Smooth muscle cell (in vitro differentiated cells): ENCODE measurements at regions not wholly inside any gene's neighbourhood (a gene's known extent, or its start where the extent isn't known, plus 50 kb on each side); places are given as distances from the start of the nearest gene placed in this dataset.

ENCODE experiments used
- DNase-seq: peaks from one replicate; lab custom pipeline; 2025; ENCODE audit not compliant: unreplicated experiment; lab: John Stamatoyannopoulos, UW
- H2AFZ ChIP-seq: fragments of 200-600 bp; sonication (generic); 2 replicates; pipeline ENCODE4 v1.6.0; 2016; ENCODE audit warnings: antibody characterized with exemption, low read depth, mild to moderate bottlenecking
- H3F3A ChIP-seq: fragments of 200-600 bp; sonication (generic); 2 replicates; pipeline ENCODE4 v1.6.0; 2017; ENCODE audit warnings: antibody characterized with exemption, low read depth
- H3K27ac ChIP-seq: fragments of 200-600 bp; sonication (generic); 2 replicates; pipeline ENCODE4 v1.5.1; 2016; ENCODE audit warnings: low read depth, mild to moderate bottlenecking
- H3K27me3 ChIP-seq: fragments of 200-600 bp; sonication (generic); 2 replicates; pipeline ENCODE4 v1.6.1; 2016; ENCODE audit warnings: low read depth, mild to moderate bottlenecking
- H3K36me3 ChIP-seq: fragments of 200-600 bp; sonication (generic); 2 replicates; pipeline ENCODE4 v1.5.1; 2016; ENCODE audit warnings: low read depth
- H3K4me1 ChIP-seq: fragments of 200-600 bp; sonication (generic); 2 replicates; pipeline ENCODE4 v1.5.1; 2016; ENCODE audit warnings: low read depth
- H3K4me2 ChIP-seq: fragments of 200-600 bp; sonication (generic); 2 replicates; pipeline ENCODE4 v1.6.0; 2016; ENCODE audit warnings: mild to moderate bottlenecking
- H3K4me3 ChIP-seq: fragments of 200-600 bp; sonication (generic); 2 replicates; pipeline ENCODE4 v1.5.1; 2016; ENCODE audit warnings: mild to moderate bottlenecking
- H3K79me2 ChIP-seq: fragments of 200-600 bp; sonication (generic); 2 replicates; pipeline ENCODE4 v1.6.0; 2016; ENCODE audit warnings: low read depth, mild to moderate bottlenecking
- H3K9ac ChIP-seq: fragments of 200-600 bp; sonication (generic); 2 replicates; pipeline ENCODE4 v1.6.0; 2016; ENCODE audit warnings: low read depth
- H3K9me3 ChIP-seq: fragments of 200-600 bp; sonication (generic); replicated peaks from 2 replicates; pipeline ENCODE4 v1.5.1; 2016; ENCODE audit warnings: low read depth
- H4K20me1 ChIP-seq: fragments of 200-600 bp; sonication (generic); 2 replicates; pipeline ENCODE4 v1.6.0; 2016; ENCODE audit warnings: low read depth
- WGBS: methylation state at CpG from one replicate; pipeline ENCODE4 v1.1.7; 2016; ENCODE audit warnings: low lambda C conversion rate; 5-methylcytosine and 5-hydroxymethylcytosine counted together
- TF ChIP-seq, protein P1 (sequence below): fragments of 200-600 bp; sonication (generic); IDR thresholded peaks from 2 replicates; pipeline ENCODE4 v1.5.1; 2017; ENCODE audit warnings: borderline replicate concordance, mild to moderate bottlenecking, antibody characterized with exemption; ENCODE audit not compliant: insufficient read depth, poor library complexity, severe bottlenecking

DNA sequence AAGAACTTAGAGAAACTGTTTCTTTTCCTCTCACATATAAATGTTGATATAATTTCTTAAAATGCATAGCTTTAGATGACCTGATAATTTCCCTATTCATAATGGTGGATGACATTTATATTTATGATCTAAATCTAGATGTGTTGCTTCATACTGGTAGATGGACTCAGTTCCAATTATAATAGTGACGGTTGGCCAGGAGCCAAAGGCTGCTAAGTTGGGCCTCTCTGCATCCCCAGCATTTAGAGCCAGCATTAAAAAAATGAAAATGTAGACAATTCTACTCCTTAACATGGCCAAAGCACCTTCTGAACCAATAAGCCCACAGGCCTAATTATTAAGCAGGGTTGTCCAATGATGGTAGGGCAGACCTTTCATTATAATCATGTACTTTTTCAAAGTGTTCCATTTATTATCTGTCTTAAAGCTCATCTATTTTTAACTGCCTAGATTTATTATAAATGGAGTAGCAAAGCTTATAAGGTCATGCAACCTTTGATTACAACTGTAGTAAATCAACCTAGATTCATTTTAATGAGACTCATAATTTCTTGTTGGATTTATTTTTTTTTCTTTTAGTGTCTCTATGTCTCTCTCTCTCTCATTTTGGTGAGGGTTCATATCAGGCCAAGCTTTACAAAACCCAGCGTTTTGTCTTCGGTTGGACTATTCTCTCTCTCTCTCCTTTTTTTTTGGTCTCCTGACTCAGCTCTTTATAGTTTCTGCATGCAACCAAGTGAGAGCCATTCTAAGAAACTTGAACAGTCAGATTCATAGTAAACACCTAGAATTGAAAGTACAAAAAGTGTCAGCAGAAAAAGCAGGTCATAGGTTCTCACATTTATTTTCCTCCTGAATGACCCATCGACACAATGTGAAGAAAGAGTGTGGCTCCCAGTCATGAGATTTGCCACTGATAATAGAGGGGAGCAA lies 2016.1 kb upstream of the PIK3C3 start:
- TF ChIP-seq, protein P1, sequence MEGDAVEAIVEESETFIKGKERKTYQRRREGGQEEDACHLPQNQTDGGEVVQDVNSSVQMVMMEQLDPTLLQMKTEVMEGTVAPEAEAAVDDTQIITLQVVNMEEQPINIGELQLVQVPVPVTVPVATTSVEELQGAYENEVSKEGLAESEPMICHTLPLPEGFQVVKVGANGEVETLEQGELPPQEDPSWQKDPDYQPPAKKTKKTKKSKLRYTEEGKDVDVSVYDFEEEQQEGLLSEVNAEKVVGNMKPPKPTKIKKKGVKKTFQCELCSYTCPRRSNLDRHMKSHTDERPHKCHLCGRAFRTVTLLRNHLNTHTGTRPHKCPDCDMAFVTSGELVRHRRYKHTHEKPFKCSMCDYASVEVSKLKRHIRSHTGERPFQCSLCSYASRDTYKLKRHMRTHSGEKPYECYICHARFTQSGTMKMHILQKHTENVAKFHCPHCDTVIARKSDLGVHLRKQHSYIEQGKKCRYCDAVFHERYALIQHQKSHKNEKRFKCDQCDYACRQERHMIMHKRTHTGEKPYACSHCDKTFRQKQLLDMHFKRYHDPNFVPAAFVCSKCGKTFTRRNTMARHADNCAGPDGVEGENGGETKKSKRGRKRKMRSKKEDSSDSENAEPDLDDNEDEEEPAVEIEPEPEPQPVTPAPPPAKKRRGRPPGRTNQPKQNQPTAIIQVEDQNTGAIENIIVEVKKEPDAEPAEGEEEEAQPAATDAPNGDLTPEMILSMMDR, result no peak
- Histone ChIP-seq H3K4me2 (no peak overlapping the region), H4K20me1 (no peaks in the 10 kb centered on the region), H3K79me2 (no peaks in the 10 kb centered on the region), H3F3A (no peaks in the 10 kb centered on the region), H3K4me3 (no peak overlapping the region), H2AFZ (no peak overlapping the region), H3K9ac (no peak overlapping the region), H3K9me3 (no peaks in the 10 kb centered on the region), H3K27me3 (no peaks in the 10 kb centered on the region), H3K36me3 (no peaks in the 10 kb centered on the region), H3K27ac (no peak overlapping the region), H3K4me1 (no peaks in the 10 kb centered on the region)
- 96% methylated on average over 4 of the region's 4 CpGs for WGBS
- no peak for DNase-seq

- DNase-seq, result no peak
- no peak overlapping the region for H3K9ac ChIP-seq
- H3K4me1 ChIP-seq, result no peaks in the 10 kb centered on the region
- no peak overlapping the region for H3K4me2 ChIP-seq
- no peaks in the 10 kb centered on the region for H3K36me3 ChIP-seq
- TF ChIP-seq, protein P1, result no peak
- WGBS, result 79% methylated on average over 2 of the region's 2 CpGs
- H3K27me3 ChIP-seq, result no peaks in the 10 kb centered on the region
- H4K20me1 ChIP-seq, result no peaks in the 10 kb centered on the region
- H2AFZ ChIP-seq, result no peak overlapping the region
- no peak overlapping the region for H3K27ac ChIP-seq
- H3F3A ChIP-seq, result no peaks in the 10 kb centered on the region
- no peaks in the 10 kb centered on the region for H3K79me2 ChIP-seq
- H3K9me3 ChIP-seq, result no peaks in the 10 kb centered on the region
- H3K4me3 ChIP-seq, result no peak overlapping the region
These were observed 2019.4 kb upstream of the PIK3C3 start for GRCh38 chr18:39935598-39935997.

DNA sequence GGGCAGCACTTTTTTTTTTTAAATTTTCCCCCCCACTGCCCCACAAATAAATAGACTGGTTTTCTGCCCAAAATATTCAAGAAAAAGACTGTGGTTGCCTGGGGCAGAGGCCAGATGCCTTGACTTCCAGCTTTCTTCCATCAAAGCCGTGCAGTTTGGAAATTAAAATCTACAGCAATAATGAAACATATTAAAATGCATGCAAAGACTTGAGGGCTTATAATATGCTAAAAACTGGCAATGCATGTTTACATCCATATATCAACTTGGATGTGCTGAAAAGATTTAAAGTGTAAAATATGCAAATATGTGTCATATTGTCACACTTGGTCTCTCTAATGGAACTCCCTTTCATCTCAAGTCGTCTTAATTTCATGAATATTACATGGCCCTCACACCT lies 2036.2 kb upstream of the PIK3C3 start:
- H3K79me2 ChIP-seq, result no peaks in the 10 kb centered on the region
- H3K9me3 ChIP-seq, result no peaks in the 10 kb centered on the region
- H3K27me3 ChIP-seq, result no peaks in the 10 kb centered on the region
- no peaks in the 10 kb centered on the region for H3F3A ChIP-seq
- WGBS, result 85% methylated on average over 2 of the region's 2 CpGs
- H4K20me1 ChIP-seq, result no peaks in the 10 kb centered on the region
- H3K36me3 ChIP-seq, result no peaks in the 10 kb centered on the region
- TF ChIP-seq, protein P1, result no peak
- no peaks in the 10 kb centered on the region for H3K4me1 ChIP-seq
- H3K27ac ChIP-seq, result no peak overlapping the region
- H2AFZ ChIP-seq, result no peak overlapping the region
- no peak overlapping the region for H3K4me3 ChIP-seq
- H3K9ac ChIP-seq, result no peak overlapping the region
- DNase-seq, result no peak
- no peak overlapping the region for H3K4me2 ChIP-seq
